GM19324 (cell line): ENCODE measurements at regions not wholly inside any gene's neighbourhood (a gene's known extent, or its start where the extent isn't known, plus 50 kb on each side); places are given as distances from the start of the nearest gene placed in this dataset.

Experiments used
- ATAC-seq: cut with Tn5 transposase; IDR thresholded peaks from one replicate; pipeline ENCODE4 v1.9.1; 2021; ENCODE audit warnings: mild to moderate bottlenecking, moderate library complexity; ENCODE audit not compliant: unreplicated experiment, low FRiP score

GRCh38 chr6:74956559-74957428 is 249.1 kb downstream of the COL12A1 start:
- ATAC-seq: no peak

- no peak for ATAC-seq
These were observed 252.1 kb downstream of the COL12A1 start for GRCh38 chr6:74953708-74954107.

GRCh38 chr6:74946961-74947360 is 258.9 kb downstream of the COL12A1 start:
- ATAC-seq: no peak

GRCh38 chr6:74942130-74942529 is 263.7 kb downstream of the COL12A1 start:
- ATAC-seq: no peak

- ATAC-seq: no peak
These were observed 264.4 kb downstream of the COL12A1 start for GRCh38 chr6:74941424-74941823.

- peak; percentile 26 for ATAC-seq
These were observed 265.9 kb downstream of the COL12A1 start for GRCh38 chr6:74939721-74940620.

- ATAC-seq: peak; percentile 64
These were observed 266.6 kb downstream of the COL12A1 start for GRCh38 chr6:74939151-74939708.

- ATAC-seq: no peak
These were observed 267.9 kb downstream of the COL12A1 start for GRCh38 chr6:74937936-74938335.

GRCh38 chr6:74936886-74937285 is 269.0 kb downstream of the COL12A1 start:
- no peak for ATAC-seq

- no peak for ATAC-seq
These were observed 273.5 kb downstream of the COL12A1 start for GRCh38 chr6:74932232-74932888.

- ATAC-seq: no peak
These were observed 274.3 kb downstream of the COL12A1 start for GRCh38 chr6:74931558-74931957.

GRCh38 chr6:74928203-74928602 is 277.6 kb downstream of the COL12A1 start:
- no peak for ATAC-seq

- ATAC-seq: no peak
These were observed 278.6 kb downstream of the COL12A1 start for GRCh38 chr6:74927299-74927698.

- ATAC-seq: peak; percentile 83
These were observed 280.2 kb downstream of the COL12A1 start for GRCh38 chr6:74925683-74926082.

- no peak for ATAC-seq
These were observed 291.0 kb downstream of the COL12A1 start for GRCh38 chr6:74914888-74915287.

- no peak for ATAC-seq
These were observed 293.6 kb downstream of the COL12A1 start for GRCh38 chr6:74912234-74912633.

GRCh38 chr6:74902846-74903245 is 303.0 kb downstream of the COL12A1 start:
- ATAC-seq: no peak

- ATAC-seq: no peak
These were observed 303.8 kb downstream of the COL12A1 start for GRCh38 chr6:74902089-74902488.

GRCh38 chr6:74901576-74901975 is 304.3 kb downstream of the COL12A1 start:
- no peak for ATAC-seq

GRCh38 chr6:74899416-74899815 is 306.4 kb downstream of the COL12A1 start:
- no peak for ATAC-seq

GRCh38 chr6:74892091-74892490 is 313.8 kb downstream of the COL12A1 start:
- no peak for ATAC-seq
